Thyroid gland (tissue), 4 donors: ENCODE measurements at regions not wholly inside any gene's neighbourhood (a gene's known extent, or its start where the extent isn't known, plus 50 kb on each side); places are given as distances from the start of the nearest gene placed in this dataset.

Experiments used
- CTCF ChIP-seq, 6 experiments: fragments of 200-600 bp in 3 of 6; fragments of 450-650 bp in 3 of 6; sonication (generic) in 3 of 6; IDR thresholded peaks; one replicate each; pipeline ENCODE4 v1.5.1; 2016 to 2019; ENCODE audit warnings: antibody characterized with exemption in 6 of 6, mild to moderate bottlenecking in 2 of 6, inconsistent platforms in 1 of 6, moderate library complexity in 1 of 6
- POLR2A ChIP-seq, 2 donors: fragments of 450-650 bp; IDR thresholded peaks; one replicate each; pipeline ENCODE4 v1.6.1; 2017; ENCODE audit warnings: antibody characterized with exemption in 2 of 2, mild to moderate bottlenecking in 2 of 2, moderate library complexity in 1 of 2

DNA sequence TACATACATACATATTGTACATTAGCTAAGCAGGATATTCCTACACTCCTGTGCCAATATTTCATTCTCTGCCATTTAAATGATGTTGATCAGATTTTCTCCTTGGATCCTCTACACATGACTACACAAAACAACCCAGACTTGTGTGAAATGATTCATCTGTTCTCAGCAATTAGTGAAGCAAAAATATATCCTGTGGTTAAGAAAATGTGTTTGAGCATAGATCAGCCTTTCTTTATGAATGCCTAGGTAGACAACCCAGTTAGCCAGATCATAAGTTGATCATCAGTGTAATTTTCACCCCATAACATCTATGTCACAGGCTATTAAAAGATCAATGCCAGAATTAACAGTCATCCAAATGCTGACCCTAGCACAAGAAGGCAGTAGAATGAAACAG, 275.2 kb upstream of the EDNRB start:
- no peak for TF ChIP-seq POLR2A (IDR thresholded peaks at IDR 0.05)
- no peak for TF ChIP-seq CTCF (IDR thresholded peaks at IDR 0.05)
